GM12878 (cell line): ENCODE measurements at regions not wholly inside any gene's neighbourhood (a gene's known extent, or its start where the extent isn't known, plus 50 kb on each side); places are given as distances from the start of the nearest gene placed in this dataset.

Experiments
- BRCA1 ChIP-seq: IDR thresholded peaks from 2 replicates; pipeline ENCODE4 v1.6.1; 2011; ENCODE audit warnings: low read depth, low read length, improper control_type of control experiment
- CEBPB ChIP-seq, 2 experiments: fragments of 150-350 bp in 1 of 2; IDR thresholded peaks; 2 replicates each; pipeline ENCODE4 v1.6.1; 2012 to 2014; ENCODE audit warnings: low read depth in 2 of 2, low read length in 2 of 2, borderline replicate concordance in 1 of 2, inconsistent platforms in 1 of 2
- EP300 ChIP-seq, 2 experiments: fragments of 150-350 bp in 1 of 2; IDR thresholded peaks; 2 replicates each; pipeline ENCODE4 v1.6.1; 2011 to 2012; ENCODE audit warnings: low read depth in 2 of 2, low read length in 2 of 2, borderline replicate concordance in 1 of 2, improper control_type of control experiment in 1 of 2, inconsistent platforms in 1 of 2; ENCODE audit not compliant: control insufficient read depth in 1 of 2
- ESRRA ChIP-seq: IDR thresholded peaks from 2 replicates; pipeline ENCODE4 v1.6.1; 2012; ENCODE audit warnings: mild to moderate bottlenecking, low read length, improper control_type of control experiment
- EZH2 ChIP-seq: IDR thresholded peaks from 2 replicates; pipeline ENCODE4 v1.6.1; 2012; ENCODE audit warnings: low read depth, mild to moderate bottlenecking, control low read depth, inconsistent platforms, low read length, borderline replicate concordance; ENCODE audit not compliant: control insufficient read depth
- MYC ChIP-seq: IDR thresholded peaks from 2 replicates; pipeline ENCODE4 v1.6.1; 2011; ENCODE audit warnings: mild to moderate bottlenecking, low read length, moderate library complexity, inconsistent platforms; ENCODE audit not compliant: insufficient read depth, insufficient replicate concordance, insufficient read length, severe bottlenecking
- POLR2A ChIP-seq: IDR thresholded peaks from 2 replicates; pipeline ENCODE4 v1.6.1; 2011; ENCODE audit warnings: low read depth, mild to moderate bottlenecking, low read length
- SIN3A ChIP-seq: IDR thresholded peaks from 2 replicates; pipeline ENCODE4 v1.6.1; 2012; ENCODE audit warnings: low read depth, low read length, improper control_type of control experiment
- SREBF2 ChIP-seq: IDR thresholded peaks from 2 replicates; pipeline ENCODE4 v1.6.1; 2012; ENCODE audit warnings: mild to moderate bottlenecking, low read length
- STAT1 ChIP-seq: fragments of 450-650 bp; conservative IDR thresholded peaks from 2 replicates; pipeline ENCODE4 v1.6.1; 2014; ENCODE audit warnings: antibody characterized with exemption, mild to moderate bottlenecking
- TAF1 ChIP-seq: IDR thresholded peaks from 2 replicates; pipeline ENCODE4 v1.6.1; 2011; ENCODE audit warnings: mild to moderate bottlenecking, low read depth, low read length, borderline replicate concordance
- TF ChIP-seq, protein P1 (sequence below): fragments of 450-650 bp; conservative IDR thresholded peaks from 2 replicates; pipeline ENCODE4 v1.6.1; 2017; ENCODE audit warnings: mild to moderate bottlenecking, moderate library complexity
- TF ChIP-seq, protein P2 (sequence below), 3 experiments: IDR thresholded peaks in 2 of 3; conservative IDR thresholded peaks in 1 of 3; 2 replicates each; pipeline ENCODE4 v1.5.1; 2011; ENCODE audit warnings: low read depth in 3 of 3, low read length in 3 of 3, mild to moderate bottlenecking in 3 of 3, control low read depth in 2 of 3, moderate library complexity in 2 of 3, inconsistent platforms in 1 of 3, mixed read lengths in 1 of 3; ENCODE audit not compliant: control insufficient read depth in 2 of 3, insufficient read depth in 1 of 3; ENCODE audit errors: extremely low read depth in 1 of 3
- TF ChIP-seq, protein P3 (sequence below): IDR thresholded peaks from 2 replicates; pipeline ENCODE4 v1.6.1; 2011; ENCODE audit warnings: low read depth, mild to moderate bottlenecking, low read length, moderate library complexity, borderline replicate concordance; ENCODE audit errors: extremely low read depth

- TF ChIP-seq EZH2 (no peak), STAT1 (no peak), ESRRA (no peak), SREBF2 (no peak), MYC (no peak), EP300 (IDR thresholded peaks at IDR 0.05; ENCODE audit: borderline replicate concordance in 1 of 2, control insufficient read depth in 1 of 2, low read depth in 2 of 2, low read length in 2 of 2) (no peak), CEBPB (IDR thresholded peaks at IDR 0.05; ENCODE audit: borderline replicate concordance in 1 of 2, low read depth in 2 of 2, low read length in 2 of 2) (no peak), TAF1 (no peak), SIN3A (no peak), BRCA1 (no peak), POLR2A (no peak)
- TF ChIP-seq, protein P1, sequence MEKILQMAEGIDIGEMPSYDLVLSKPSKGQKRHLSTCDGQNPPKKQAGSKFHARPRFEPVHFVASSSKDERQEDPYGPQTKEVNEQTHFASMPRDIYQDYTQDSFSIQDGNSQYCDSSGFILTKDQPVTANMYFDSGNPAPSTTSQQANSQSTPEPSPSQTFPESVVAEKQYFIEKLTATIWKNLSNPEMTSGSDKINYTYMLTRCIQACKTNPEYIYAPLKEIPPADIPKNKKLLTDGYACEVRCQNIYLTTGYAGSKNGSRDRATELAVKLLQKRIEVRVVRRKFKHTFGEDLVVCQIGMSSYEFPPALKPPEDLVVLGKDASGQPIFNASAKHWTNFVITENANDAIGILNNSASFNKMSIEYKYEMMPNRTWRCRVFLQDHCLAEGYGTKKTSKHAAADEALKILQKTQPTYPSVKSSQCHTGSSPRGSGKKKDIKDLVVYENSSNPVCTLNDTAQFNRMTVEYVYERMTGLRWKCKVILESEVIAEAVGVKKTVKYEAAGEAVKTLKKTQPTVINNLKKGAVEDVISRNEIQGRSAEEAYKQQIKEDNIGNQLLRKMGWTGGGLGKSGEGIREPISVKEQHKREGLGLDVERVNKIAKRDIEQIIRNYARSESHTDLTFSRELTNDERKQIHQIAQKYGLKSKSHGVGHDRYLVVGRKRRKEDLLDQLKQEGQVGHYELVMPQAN = no peak
- TF ChIP-seq, protein P2, sequence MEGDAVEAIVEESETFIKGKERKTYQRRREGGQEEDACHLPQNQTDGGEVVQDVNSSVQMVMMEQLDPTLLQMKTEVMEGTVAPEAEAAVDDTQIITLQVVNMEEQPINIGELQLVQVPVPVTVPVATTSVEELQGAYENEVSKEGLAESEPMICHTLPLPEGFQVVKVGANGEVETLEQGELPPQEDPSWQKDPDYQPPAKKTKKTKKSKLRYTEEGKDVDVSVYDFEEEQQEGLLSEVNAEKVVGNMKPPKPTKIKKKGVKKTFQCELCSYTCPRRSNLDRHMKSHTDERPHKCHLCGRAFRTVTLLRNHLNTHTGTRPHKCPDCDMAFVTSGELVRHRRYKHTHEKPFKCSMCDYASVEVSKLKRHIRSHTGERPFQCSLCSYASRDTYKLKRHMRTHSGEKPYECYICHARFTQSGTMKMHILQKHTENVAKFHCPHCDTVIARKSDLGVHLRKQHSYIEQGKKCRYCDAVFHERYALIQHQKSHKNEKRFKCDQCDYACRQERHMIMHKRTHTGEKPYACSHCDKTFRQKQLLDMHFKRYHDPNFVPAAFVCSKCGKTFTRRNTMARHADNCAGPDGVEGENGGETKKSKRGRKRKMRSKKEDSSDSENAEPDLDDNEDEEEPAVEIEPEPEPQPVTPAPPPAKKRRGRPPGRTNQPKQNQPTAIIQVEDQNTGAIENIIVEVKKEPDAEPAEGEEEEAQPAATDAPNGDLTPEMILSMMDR (IDR thresholded peaks at IDR 0.05 in 2 of 3, conservative IDR thresholded peaks at IDR 0.05 in 1 of 3; ENCODE audit: control insufficient read depth in 2 of 3, extremely low read depth in 1 of 3, insufficient read depth in 1 of 3, low read depth in 3 of 3, low read length in 3 of 3) = no peak
- TF ChIP-seq, protein P3, sequence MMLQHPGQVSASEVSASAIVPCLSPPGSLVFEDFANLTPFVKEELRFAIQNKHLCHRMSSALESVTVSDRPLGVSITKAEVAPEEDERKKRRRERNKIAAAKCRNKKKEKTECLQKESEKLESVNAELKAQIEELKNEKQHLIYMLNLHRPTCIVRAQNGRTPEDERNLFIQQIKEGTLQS = no peak
Measured at GRCh38 chr2:146817613-146818012, 1027.2 kb upstream of the ACVR2A start.
